Left lung (tissue), 4 donors: ENCODE measurements at regions not wholly inside any gene's neighbourhood (a gene's known extent, or its start where the extent isn't known, plus 50 kb on each side); places are given as distances from the start of the nearest gene placed in this dataset.

ENCODE experiments used
- ATAC-seq: fragments of 200-7000 bp; cut with Tn5 transposase; one replicate; pipeline ENCODE4 v1.9.1; 2020; ENCODE audit warnings: moderate library complexity
- DNase-seq, 4 donors: peaks; one replicate each; pipeline ENCODE4 v3.0.0-alpha.2; 2013 to 2020
- H3K27ac ChIP-seq, 2 donors: fragments of 200-600 bp; sonication (generic) in 1 of 2; one replicate each; pipeline versions ENCODE4 v1.5.0 to v1.8.0; 2020 to 2021
- H3K27me3 ChIP-seq, 2 donors: fragments of 200-600 bp; sonication (generic) in 1 of 2; one replicate each; pipeline versions ENCODE4 v1.5.0 to v1.8.0; 2020 to 2021
- H3K36me3 ChIP-seq, 2 donors: fragments of 200-600 bp; sonication (generic) in 1 of 2; one replicate each; pipeline versions ENCODE4 v1.5.0 to v1.8.0; 2020 to 2021
- H3K4me1 ChIP-seq, 2 donors: fragments of 200-600 bp; one replicate each; pipeline ENCODE4 v1.8.0; 2021
- H3K4me3 ChIP-seq, 2 donors: fragments of 200-600 bp; sonication (generic) in 1 of 2; one replicate each; pipeline versions ENCODE4 v1.5.0 to v1.8.0; 2020 to 2021; ENCODE audit warnings: mild to moderate bottlenecking in 1 of 2
- H3K9me3 ChIP-seq, 2 donors: fragments of 200-600 bp; sonication (generic) in 1 of 2; one replicate each; pipeline versions ENCODE4 v1.5.0 to v1.8.0; 2020 to 2021
- CTCF ChIP-seq, 2 donors: fragments of 200-600 bp; sonication (generic) in 1 of 2; IDR thresholded peaks; one replicate each; pipeline versions ENCODE4 v1.5.0 to v1.8.0; 2021; ENCODE audit warnings: antibody characterized with exemption in 2 of 2
- intact Hi-C, 2 donors: fragments of 100-400 bp; cut with DNase I; formaldehyde crosslinking; loops; one replicate each; pipeline versions ENCODE4 v1.11.2 to v1.14.2; 2022
- donor health status: DM: no; HTN: yes; CAD: no.
- donor health status: DM: no; HTN: no; CAD: no.

GRCh38 chr2:142827170-142827569 lies 50.3 kb upstream of the KYNU start:
- Histone ChIP-seq H3K4me1 (no peaks in the 10 kb centered on the region), H3K27me3 (no peaks in the 10 kb centered on the region), H3K9me3 (no peaks in the 10 kb centered on the region), H3K27ac (no peak overlapping the region), H3K36me3 (no peaks in the 10 kb centered on the region), H3K4me3 (no peak overlapping the region)
- DNase-seq = peak in 1 of 4 donors; percentile 35
- no peak for TF ChIP-seq CTCF (IDR thresholded peaks at IDR 0.05)
- ATAC-seq = no peak
- intact Hi-C loops = no loop called here

GRCh38 chr2:142825861-142826260 lies 51.6 kb upstream of the KYNU start:
- DNase-seq (peak in 1 of 4 donors; percentile 7), ATAC-seq (no peak)
- Histone ChIP-seq H3K27me3 (no peaks in the 10 kb centered on the region), H3K4me1 (no peaks in the 10 kb centered on the region), H3K4me3 (no peak overlapping the region), H3K9me3 (no peaks in the 10 kb centered on the region), H3K36me3 (no peaks in the 10 kb centered on the region), H3K27ac (no peak overlapping the region)
- intact Hi-C loops = no loop called here
- TF ChIP-seq CTCF (IDR thresholded peaks at IDR 0.05) = no peak

- intact Hi-C loops = no loop called here
- TF ChIP-seq CTCF (IDR thresholded peaks at IDR 0.05) = no peak
- Histone ChIP-seq H3K27ac (no peak overlapping the region), H3K9me3 (no peaks in the 10 kb centered on the region), H3K36me3 (no peaks in the 10 kb centered on the region), H3K4me1 (no peaks in the 10 kb centered on the region), H3K27me3 (no peaks in the 10 kb centered on the region), H3K4me3 (no peak overlapping the region)
- DNase-seq (no peak), ATAC-seq (no peak)
Observed at GRCh38 chr2:142824756-142825155, 52.7 kb upstream of the KYNU start.

- no peaks in the 10 kb centered on the region for H3K4me1 ChIP-seq
- no peak for DNase-seq
- no peaks in the 10 kb centered on the region for H3K27me3 ChIP-seq
- no peak overlapping the region for H3K27ac ChIP-seq
- TF ChIP-seq CTCF (IDR thresholded peaks at IDR 0.05) = no peak
- H3K9me3 ChIP-seq = no peaks in the 10 kb centered on the region
- no peaks in the 10 kb centered on the region for H3K36me3 ChIP-seq
- ATAC-seq = peak; percentile 25
- no peak overlapping the region for H3K4me3 ChIP-seq
- intact Hi-C loops = no loop called here
Observed at GRCh38 chr2:142822190-142822589, 55.3 kb upstream of the KYNU start.

GRCh38 chr2:142819411-142819810 lies 58.1 kb upstream of the KYNU start:
- ATAC-seq = peak; percentile 26
- Histone ChIP-seq H3K27me3 (no peaks in the 10 kb centered on the region), H3K9me3 (no peaks in the 10 kb centered on the region), H3K36me3 (no peaks in the 10 kb centered on the region), H3K27ac (no peak overlapping the region), H3K4me3 (no peak overlapping the region), H3K4me1 (no peaks in the 10 kb centered on the region)
- intact Hi-C loops = no loop called here
- TF ChIP-seq CTCF (IDR thresholded peaks at IDR 0.05) = no peak
- DNase-seq = no peak
